Umbilical cord (tissue), 1 donor: ENCODE measurements at regions not wholly inside any gene's neighbourhood (a gene's known extent, or its start where the extent isn't known, plus 50 kb on each side); places are given as distances from the start of the nearest gene placed in this dataset.

ENCODE experiments used
- DNase-seq: peaks from one replicate; pipeline ENCODE4 v3.0.0-alpha.2; 2015; ENCODE audit warnings: low spot score

DNA sequence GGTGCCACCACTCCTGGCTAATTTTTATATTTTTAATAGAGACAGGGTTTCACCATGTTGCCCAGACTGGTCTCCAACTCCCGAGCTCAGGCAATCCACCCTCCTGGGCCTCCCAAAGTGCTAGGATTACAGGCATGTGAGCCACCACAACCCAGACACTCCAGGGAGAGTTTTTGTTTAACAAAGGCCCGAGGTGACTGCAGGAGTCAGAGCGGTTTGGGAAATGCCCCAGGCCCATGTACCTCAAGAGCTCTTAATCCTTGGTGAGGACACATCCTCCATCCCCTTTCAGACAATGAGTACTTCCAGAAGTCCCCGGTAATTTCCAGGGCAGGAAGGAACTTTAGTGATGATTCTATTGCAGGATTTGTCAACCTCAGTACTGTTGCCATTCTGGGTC lies 176.0 kb downstream of the ESRRB start:
- no peak for DNase-seq

DNA sequence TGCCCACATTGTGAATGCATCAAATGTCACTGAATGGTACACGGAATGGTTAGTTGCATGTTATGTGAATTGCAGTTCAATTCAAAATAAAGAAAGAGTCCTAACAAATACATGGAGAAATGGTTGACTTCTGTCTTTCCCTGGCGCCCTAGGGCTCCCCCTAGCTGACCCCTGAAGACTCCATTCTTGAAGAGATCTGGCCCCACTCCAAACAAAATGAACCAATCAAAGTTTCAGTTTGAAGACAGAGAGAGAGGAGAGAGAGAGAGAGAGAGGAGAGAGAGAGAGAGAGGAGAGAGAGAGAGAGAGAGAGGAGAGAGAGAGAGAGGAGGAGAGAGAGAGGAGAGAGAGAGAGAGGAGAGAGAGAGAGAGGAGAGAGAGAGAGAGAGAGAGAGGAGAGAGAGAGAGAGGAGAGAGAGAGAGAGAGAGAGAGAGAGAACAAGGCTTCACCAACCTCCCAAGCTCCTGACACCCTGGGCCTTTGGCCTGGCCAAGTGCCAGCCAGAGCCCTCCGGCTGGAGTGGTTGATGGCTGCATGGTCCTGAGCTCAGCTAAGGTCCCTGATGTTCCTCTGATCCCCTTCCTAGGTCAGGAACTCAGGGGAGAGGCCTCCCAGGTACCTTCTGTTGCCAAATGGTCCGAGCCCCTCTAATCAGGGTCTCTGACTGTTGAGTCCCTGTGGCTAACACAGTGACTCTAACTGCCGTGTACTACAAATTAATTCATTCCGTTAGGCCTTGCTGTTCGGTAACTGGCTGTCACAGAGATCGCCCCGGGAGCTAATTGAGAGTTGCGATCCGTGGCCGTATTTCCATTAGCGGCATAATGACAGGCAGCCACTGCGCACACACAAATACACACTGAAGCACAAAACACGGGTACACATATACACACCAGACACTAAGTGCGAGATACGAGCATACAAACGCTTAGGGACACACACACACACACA lies 188.8 kb downstream of the ESRRB start:
- no peak for DNase-seq

DNA sequence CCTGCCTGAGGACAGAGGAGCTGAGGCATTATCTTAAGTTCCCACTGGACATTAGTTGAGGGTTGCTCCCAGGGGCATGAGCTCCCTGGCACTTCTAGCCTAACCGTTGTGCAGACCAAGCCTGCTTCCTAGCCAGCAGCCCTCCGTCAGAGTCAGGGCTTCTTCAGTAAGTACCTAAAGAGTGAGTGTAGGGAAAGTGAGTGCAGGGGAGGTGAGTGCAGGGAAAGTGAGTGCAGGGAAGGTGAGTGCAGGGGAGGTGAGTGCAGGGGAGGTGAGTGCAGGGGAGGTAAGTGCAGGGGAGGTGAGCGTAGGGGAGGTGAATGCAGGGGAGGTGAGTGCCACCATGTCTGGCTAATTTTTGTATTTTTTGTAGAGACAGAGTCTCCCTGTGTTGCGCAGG lies 190.5 kb downstream of the ESRRB start:
- DNase-seq: no peak

DNA sequence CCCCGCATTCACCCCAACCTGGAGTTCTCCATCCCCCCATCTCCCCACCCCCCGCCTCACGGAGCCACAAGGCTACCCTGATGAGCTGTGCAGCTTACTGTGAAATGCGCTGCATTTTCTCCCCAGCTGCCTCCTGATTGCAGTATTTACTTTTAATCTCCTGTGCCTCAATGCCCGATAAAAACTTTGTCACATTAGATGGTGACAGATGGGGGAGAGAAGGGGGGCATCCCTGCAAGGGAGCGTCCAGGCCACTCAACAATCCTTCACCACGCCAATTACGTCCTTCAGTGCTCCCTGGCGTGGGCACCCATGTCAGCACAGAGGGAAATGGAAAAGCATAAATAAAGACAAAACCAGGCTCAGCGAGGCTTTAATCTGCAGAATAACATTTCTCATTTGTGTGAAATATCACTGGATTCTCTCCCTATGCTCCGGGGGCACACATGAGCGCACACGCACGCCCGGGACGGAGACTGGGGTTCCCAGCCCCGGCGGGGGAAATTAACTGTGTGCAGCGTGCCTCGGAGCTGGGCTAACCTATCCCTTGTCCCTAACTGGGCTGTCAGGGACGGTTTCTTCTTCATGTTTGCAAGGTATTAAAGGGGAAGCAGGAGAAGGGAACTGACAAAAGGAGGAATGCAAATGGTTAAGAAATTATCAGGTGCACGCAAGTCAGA lies 186.7 kb upstream of the VASH1 start:
- no peak for DNase-seq

DNA sequence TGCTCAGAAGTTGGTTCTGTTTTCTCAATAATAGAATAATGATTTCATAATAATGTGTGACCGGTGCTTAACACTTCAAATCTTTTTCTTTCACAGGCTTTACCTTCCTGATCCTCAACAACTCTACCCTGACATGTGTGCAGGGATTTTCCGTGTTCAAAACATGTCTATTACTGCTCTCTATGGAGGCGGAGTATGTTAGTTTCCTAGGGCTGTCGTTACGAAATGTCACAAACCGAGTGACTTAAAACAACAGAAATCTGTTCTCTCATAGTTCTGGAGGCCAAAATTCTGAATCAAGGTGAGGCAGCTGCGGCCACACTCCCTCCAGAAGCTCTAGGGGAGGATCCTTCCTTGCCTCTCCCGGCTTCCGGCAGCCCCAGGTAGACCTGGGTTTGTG lies 186.2 kb upstream of the VASH1 start:
- DNase-seq: no peak

DNA sequence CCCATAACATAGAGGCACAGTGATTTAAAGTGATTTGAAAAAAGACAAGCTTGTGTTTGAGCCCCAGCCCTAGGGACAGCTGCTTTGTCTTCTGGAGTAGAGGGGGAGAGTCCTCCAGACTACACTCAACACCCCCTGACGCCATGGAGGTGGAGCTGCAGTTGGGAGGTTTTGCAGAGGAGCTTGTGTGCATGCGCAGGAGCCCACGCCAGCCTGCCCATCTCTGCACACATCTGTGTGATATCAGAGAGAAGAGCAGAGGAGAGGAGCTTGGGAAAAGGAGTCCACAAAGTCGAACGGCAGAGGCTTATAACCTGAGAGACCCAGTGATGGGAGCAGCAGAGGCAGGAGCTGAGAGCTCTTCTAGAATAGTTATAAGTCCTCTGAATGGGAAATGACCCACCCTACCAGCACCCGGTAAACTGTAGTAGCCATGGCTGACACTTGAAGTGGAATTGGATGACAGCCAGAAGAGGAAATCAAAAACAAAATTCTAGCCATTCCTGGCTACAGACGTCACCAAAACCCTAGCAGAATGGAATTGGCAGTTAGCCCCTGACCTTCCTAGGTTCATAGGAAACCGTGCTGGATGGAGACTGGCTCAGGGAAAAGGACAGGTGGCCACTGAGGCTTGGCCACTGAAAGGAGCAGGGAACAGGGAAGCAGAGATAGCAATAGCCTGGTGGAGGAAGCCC lies 185.1 kb upstream of the VASH1 start:
- DNase-seq: peak; percentile 30

DNA sequence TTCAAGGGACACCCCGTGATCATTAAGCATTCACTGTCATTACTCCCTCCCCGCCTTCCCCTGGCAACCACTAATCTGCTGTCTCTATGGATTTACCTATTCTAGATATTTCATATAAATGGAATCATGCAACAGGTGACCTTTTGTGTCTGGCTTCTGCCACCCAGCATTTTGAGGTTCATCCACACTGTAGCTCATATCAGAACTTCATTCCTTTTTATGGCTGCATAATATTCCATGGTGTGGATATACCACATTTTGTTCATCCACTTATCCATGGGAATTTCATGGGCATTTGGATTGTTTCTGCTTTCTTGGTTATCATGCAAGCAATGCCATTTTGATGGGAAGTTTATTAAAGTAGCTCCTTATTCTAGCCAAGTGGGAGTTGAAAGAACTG lies 184.2 kb upstream of the VASH1 start:
- DNase-seq: no peak

DNA sequence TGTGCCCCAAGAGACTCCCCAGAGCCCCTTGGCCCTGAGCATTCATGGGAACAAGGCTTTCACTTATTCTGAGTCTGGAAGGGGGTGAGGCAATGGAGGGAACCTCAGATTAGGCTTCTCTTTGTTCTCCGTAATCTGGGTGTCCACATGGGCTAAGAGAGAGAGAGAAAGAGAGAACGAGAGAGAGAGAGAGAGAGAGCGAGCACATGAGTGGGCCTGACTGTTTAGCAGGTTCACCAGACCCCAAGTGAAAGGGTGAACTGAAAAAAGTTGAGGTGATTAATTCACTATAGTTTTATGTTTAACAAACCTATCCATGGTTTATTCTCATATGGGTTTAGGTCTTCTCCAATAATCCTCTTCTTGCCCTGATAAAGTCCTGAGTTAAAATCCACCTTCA lies 183.4 kb upstream of the VASH1 start:
- DNase-seq: no peak

DNA sequence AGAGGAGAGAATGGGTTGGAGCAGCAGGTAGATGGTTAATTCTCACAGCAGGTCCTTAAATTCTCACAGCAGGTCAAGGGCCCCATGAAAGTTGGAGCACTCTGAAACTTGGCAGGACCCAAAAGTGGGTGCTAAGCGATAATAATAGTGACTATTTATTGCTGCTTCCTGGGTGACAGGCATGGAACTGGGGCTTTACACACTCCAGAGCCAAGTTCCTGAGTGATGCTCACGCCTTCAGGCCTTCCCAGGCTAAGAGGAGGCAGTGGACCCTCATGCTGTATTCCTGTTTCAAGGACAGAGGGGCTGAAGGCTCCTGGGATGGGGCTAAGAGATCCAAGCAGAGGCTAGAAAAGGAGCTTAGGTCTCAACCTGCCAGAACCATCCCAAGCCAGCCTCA lies 180.9 kb upstream of the VASH1 start:
- DNase-seq: no peak

DNA sequence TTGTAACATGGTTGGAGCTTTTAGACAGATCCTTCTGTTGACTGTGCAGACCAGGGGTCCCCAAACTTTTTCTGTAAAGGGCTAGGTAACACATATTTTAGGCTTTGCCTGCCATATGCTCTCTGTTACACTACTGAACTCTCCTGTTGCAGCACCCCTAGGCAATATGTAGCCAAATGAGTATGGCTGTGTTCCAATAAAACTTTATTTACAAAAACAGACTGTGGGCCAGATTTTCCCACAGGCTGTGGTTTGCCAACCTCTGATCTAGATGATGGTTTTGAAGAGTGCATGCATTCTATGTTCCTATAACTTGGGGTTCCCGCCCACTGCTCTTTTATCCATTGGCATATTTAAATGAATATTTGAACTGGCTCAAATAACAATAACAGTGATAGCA lies 180.3 kb upstream of the VASH1 start:
- DNase-seq: no peak

DNA sequence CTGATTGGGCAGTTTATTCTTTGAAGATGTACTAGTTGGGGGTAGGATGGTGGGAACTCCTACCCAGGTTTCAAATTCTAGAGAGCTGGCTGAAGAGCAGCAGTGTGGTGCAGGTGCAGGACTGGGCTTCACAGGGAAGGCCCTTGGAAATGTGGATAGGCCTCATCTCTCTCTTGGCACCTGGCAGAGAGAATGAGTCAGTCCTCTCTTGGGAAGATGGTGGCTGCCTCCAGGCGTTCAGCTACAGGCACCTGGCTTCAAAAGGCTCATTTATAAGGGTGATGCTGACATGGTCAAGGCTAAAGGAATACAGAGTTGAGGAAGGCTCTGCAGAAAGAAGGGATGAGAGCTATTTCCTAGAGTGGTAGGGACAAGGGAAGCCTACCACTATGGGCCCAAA lies 179.7 kb upstream of the VASH1 start:
- no peak for DNase-seq

DNA sequence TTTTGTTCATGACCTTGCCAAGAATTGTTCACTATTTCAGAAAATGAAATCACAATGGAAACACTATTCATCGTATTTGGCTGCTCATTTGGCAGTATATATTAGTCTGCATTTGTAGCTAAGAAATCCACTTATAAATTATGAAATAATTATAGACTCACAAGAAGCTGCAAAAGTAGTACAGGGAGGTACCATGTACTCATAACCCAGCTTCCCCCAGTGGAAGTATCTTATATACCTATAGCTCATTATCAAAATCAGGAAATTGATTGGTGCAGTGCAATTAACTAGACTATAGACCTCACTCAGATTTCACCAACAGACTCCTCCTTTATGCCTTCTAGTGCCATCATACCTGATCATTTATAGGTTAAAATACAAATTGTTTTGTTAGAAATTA lies 178.8 kb upstream of the VASH1 start:
- no peak for DNase-seq

DNA sequence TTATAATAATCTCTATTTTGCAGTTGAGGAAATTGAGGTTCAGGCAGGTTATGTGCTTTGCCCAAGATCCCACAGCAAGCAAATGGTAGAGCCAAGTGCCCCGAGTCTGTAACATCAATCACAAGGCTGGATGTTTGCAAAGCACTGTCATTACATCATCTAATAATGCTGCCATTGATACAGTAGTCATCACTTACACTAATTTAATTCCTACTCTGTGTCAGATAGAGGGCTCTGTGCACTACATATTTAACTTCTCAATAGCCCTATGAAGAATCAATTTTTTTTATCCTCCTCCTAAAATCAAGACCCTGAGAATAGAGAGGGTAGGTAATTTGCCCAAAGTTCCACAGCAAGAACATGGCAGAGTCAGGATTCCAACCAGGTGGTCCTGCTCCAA lies 178.1 kb upstream of the VASH1 start:
- DNase-seq: no peak

DNA sequence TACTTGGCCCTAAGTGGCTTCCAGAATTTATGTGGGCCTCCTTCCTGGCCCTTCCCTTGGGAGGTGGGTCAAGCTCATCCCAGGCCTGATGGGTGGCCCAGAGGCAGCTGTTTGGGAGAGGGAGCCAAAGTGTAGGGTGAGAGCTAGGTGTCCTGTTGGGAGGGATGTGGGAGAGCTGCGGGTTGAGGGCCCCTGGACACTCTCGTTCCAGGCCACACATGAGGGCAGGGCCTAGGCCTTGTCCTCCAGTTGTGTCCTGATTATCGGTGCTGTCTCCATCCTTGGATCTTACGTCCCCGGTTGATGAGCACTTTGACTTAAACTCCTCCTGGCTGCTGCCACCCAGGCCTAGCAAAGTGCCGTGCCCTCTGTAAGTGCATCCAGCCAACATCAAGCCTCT lies 177.5 kb upstream of the VASH1 start:
- no peak for DNase-seq

DNA sequence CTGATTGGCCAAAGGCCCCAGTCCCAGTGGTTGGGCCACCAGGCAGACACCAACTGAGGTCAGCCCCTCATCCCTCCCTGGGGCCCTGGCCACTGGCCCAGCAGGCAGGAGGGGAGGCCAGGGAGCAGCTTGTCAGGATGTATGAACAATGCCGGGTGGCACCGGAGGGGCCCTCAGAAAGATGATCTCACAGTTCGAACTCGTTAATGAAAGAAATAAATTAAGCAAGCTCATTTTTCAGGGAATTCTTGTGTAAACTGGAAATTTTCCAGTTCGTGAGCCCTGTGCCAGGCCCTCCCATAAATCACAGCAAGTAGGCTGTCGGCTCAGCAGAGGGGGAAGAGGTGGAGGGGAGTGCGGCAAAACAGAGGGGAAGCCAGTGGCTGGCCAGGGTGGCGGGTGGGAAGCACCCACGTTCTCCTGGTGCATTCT lies 177.0 kb upstream of the VASH1 start:
- peak; percentile 64 for DNase-seq

DNA sequence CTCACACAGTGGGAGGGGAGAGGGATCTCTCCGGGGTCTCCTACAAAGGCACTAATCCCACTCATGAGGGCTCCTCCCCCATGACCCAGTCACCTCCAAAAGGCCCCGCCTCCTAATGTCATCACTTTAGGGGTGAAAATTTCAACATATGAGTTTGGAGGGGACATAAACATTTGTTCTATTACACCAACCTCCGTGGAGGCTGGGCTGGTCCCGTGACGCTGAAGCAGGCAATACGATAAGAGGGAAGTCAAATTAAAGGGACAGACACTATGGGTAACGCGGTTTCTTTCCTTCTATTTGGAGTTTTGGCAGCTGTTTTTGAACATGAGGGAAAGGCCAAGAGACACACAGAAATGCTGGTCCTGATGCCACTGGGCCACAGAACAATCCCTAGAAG lies 175.7 kb upstream of the VASH1 start:
- DNase-seq: no peak

DNA sequence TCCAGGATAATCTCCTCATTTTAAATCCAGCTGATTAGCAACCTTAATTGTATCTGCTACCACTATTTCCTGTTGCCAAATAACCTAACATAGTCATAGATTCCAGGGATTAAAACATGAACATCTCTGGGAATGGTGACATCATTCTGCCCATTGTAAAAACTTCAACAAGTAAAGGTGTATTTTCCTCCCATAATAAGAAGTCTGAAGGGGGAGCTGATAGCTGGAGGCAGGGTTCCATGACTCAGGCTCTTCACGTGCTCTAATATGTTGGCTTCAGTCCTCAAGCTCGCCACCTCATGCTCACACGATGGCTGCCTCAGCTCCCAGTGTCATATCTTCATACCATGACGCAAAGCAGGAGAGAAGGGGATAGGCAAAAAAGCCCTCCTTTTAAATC lies 172.0 kb upstream of the VASH1 start:
- DNase-seq: no peak

DNA sequence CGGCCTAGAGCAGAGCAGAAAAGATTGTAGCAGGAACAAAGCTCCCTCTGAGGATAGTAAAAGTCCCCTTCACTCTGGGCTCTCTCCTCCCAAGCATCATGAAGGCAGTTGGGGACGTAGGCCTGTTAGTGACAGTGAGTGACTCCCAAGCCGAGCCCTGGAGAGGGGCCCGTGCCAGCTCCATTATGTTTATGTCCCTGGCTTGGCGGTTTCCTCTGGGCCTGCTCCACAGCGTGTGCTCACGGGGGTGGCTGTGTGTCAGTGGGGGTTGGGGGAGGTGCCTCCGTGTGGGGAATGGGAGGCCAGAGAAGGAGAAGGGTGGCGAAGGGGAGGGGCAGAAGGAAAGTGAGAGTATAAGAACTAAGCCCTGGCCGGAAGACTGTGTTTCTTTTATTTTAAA lies 170.0 kb upstream of the VASH1 start:
- DNase-seq: peak; percentile 20

DNA sequence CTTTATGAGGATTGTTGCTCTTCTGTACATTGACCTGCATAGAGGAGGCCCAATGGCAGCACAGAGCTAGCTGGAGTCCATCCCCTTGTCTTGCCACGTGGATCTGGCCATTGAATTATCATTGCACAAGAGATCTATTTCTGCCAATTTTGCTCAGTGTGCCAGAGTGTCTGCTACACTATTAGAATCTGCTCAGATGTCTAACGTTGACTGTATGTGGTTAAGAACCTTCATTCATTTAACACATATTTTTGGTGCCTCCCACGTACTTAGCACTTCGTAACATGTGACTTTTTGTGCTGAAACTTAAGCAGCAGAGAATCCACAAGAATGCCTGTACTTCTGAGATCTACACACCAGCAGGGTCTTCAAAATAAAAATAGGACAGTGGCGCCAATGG lies 166.0 kb upstream of the VASH1 start:
- no peak for DNase-seq

DNA sequence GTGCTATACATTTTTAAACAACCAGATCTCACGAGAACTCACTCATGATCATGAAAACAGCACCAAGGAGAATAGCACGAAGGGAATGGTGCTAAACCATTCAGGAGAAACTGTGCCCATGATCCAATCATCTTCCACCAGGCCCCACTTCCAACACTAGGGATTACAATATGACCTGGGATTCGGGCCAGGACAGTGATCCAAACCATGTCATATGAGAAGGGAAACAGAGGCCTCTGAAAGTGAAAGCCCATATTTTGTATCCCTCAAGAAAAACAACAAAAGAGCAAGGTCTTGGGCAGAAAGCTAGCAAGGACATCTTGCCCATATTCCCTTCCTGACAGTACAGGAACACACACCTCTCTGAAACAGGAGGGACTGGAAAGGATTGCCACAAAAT lies 163.9 kb upstream of the VASH1 start:
- DNase-seq: peak; percentile 5

DNA sequence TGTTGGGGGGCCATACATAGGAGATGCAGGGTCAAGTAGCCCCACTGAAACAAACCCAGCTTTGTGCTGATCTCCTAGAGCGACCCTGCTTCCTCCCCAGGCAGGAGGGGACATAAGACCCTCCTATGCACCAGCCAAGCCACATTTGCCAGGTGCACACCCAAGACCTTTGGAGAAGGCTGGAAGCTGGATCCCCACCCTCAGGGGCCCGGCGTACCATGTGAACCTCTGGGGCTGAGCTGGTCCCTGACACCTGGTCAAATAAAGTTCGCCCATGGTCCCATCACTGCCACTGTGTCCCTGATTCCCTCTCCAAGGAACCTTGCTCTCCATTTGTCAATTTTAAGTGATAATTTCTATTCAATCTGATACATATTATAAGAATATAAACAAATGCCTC lies 162.1 kb upstream of the VASH1 start:
- DNase-seq: no peak

DNA sequence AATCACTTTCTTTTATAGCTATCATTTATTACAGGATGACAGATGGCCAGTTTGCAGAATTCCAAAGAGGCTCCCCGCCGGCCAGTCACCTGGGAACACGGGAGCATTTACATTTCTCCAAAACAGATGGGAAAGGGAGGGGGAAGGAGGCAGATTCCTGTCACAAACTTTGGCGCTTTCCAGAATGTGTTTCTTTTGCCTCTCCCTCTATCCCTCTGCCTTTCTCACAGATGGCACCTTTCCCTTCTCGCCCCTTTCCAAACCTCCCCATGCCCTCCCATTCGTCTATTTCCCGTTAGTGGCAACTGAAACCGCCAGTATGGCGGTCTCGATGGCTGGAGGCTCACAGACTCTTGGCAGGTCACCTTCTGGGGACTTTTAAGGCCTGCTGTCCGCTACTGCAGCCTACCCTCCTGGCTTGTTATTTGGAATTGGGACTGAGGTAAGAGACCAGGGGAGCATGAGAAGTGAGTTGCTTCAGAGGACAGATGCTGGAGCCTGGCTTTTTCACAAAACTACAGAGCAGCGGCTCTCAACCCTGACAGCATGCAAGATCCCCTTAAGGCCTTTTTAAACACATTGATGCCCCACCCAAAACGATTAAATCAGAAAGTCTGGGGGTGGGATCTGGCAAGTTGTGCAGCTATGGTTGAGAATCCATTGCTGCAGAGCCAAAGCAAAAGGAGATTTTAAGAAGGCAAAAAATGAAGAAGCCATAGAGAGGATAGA lies 161.5 kb upstream of the VASH1 start:
- DNase-seq: no peak
